ENCODE measurements at regions not wholly inside any gene's neighbourhood (a gene's known extent, or its start where the extent isn't known, plus 50 kb on each side); places are given as distances from the start of the nearest gene placed in this dataset.
A peak's percentile ranks its signal among the peaks of the same experiment; 100 is the strongest.

DNA sequence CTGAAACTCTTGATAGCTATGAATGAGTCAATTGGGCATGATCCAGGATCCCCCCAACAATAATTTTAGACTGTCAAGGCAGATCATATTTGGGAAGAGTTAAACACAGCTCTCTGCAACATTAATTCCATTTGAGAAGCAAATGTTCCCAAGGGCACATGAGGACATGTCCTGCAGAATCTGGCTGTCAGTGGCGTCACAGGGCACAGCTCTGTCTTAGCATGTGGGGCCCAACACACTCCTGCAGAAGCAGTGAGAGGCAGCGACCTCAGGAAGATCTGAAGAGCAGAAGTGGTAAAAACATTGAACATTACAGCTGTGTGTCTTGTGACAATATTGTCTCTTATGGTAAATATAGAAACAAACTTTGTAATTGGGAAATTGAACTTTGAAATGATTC is 197.1 kb upstream of the PBX1 start:
- no peak overlapping the region for H3K4me3 ChIP-seq (replicated peaks; ENCODE audit: low read depth, low read length)
- TF ChIP-seq, protein P1, sequence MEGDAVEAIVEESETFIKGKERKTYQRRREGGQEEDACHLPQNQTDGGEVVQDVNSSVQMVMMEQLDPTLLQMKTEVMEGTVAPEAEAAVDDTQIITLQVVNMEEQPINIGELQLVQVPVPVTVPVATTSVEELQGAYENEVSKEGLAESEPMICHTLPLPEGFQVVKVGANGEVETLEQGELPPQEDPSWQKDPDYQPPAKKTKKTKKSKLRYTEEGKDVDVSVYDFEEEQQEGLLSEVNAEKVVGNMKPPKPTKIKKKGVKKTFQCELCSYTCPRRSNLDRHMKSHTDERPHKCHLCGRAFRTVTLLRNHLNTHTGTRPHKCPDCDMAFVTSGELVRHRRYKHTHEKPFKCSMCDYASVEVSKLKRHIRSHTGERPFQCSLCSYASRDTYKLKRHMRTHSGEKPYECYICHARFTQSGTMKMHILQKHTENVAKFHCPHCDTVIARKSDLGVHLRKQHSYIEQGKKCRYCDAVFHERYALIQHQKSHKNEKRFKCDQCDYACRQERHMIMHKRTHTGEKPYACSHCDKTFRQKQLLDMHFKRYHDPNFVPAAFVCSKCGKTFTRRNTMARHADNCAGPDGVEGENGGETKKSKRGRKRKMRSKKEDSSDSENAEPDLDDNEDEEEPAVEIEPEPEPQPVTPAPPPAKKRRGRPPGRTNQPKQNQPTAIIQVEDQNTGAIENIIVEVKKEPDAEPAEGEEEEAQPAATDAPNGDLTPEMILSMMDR (IDR thresholded peaks at IDR 0.05; ENCODE audit: low read depth, low read length, missing control alignments), result no peak
- DNase-seq (ENCODE audit: extremely low read depth, low read depth), result no peak

DNA sequence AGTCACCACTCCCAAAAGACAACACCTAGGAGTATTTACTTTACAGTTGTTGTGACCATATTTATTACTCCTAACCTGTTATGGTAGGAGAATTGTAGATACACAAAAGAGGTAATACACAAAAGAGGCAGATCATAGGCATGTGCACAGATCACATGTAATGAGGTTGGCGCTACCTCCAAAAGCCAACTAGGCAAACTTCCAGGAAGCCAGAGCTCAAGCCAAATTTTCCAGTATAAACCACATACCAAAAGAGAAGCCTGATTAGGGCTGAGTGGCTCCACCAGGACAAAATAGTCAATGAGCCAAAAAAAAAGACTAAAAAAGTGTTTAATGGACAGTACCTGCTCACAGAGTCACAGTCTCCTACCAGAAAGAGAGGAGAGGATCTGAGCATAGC is 195.0 kb upstream of the PBX1 start:
- no peak for DNase-seq (ENCODE audit: extremely low read depth, low read depth)
- TF ChIP-seq, protein P1 (IDR thresholded peaks at IDR 0.05; ENCODE audit: low read depth, low read length, missing control alignments), result no peak
- H3K4me3 ChIP-seq (replicated peaks; ENCODE audit: low read depth, low read length), result no peak overlapping the region

DNA sequence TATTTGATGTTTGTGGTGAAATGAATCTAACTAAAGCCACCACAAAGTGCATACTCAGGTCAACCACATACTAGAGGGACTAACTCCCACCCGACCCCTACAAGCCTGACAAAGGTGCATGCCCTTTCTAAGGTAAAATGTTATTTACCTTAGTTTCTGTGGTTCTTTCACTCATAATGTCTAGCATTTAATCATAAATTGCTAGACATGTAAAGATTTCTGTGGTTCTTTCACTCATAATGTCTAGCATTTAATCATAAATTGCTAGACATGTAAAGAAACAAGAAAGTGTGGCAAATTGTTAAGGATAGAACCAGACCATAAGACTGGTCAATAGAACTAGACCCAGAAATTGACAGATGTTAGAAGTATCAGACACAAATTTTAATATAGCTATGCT is 193.0 kb upstream of the PBX1 start:
- no peak for DNase-seq (ENCODE audit: extremely low read depth, low read depth)
- TF ChIP-seq, protein P1 (IDR thresholded peaks at IDR 0.05; ENCODE audit: low read depth, low read length, missing control alignments), result no peak
- no peak overlapping the region for H3K4me3 ChIP-seq (replicated peaks; ENCODE audit: low read depth, low read length)

DNA sequence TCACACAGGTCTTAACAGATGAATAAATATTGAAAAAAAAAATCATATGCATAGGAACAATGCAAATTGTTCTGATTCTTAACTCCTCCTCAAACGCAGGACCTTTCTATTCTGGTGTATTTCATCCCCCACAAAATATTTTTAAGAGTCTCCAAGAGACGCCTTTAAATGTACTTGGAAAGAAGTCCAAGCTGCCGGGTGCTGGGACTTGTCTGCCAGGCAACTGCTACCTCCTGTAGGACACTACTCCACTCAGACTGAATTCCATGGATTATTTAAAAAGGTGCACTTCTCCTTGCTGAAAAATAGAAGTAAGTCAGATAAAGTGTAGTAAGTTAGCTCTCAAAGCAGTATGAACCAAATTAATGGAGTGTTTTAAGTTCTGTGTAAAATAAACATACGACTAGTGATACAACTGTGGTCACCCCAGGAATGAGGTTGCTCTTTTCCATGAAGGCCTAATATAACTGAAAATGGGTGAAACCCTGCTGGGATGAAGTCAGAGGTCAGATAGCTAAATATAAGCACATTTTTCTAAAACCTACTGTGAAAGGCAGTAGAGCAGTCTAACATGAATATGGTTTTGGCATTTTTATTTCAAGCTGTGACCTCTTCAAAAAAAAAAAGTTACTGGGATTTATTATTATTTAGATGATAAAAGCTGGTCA is 189.2 kb upstream of the PBX1 start:
- peak; percentile 2 for DNase-seq (ENCODE audit: extremely low read depth, low read depth)
- TF ChIP-seq, protein P1 (IDR thresholded peaks at IDR 0.05; ENCODE audit: low read depth, low read length, missing control alignments), result no peak
- no peak overlapping the region for H3K4me3 ChIP-seq (replicated peaks; ENCODE audit: low read depth, low read length)

DNA sequence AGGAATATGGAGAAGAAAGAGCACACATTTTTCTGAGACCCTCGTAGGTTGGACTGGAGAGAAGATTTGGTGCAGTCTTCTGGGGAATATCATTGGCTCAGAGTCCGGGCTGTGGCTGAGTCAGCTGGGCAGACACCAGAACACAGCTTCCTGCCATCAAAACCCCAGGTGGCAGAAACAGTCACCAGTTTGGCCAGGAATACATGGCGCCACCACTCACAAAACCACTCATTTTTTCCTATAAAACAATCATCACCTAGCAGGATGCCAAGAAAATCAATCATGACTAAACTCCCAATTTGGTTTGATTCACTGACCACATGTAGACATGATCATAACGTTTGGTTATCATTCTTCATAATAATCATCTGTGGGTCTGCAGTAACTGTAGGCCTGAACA is 178.1 kb upstream of the PBX1 start:
- TF ChIP-seq, protein P1 (IDR thresholded peaks at IDR 0.05; ENCODE audit: low read depth, low read length, missing control alignments), result no peak
- peak; percentile 17 for DNase-seq (ENCODE audit: extremely low read depth, low read depth)

DNA sequence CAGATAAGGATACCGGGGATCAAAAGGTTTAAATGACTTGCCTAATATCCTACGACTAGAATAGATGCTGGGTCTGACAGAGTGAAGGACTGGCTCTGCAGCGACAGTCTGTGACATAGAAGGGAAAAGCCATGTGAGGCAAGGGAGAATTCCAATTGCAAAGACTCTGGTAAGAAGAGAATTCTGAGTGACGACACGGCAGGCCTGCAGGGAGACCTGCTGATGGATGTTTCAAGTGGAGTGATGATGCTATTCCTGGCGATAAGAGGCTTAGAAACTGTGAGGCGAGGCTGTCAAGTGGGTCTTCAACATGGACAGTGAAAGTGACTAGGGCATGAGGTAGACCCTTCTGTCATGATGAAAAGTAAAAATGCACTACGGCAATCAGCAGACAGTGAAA is 176.6 kb upstream of the PBX1 start:
- no peak overlapping the region for H3K4me3 ChIP-seq (replicated peaks; ENCODE audit: low read depth, low read length)
- TF ChIP-seq, protein P1 (IDR thresholded peaks at IDR 0.05; ENCODE audit: low read depth, low read length, missing control alignments), result no peak
- no peak for DNase-seq (ENCODE audit: extremely low read depth, low read depth)

More for the DNA sequence above, 178.1 kb upstream of the PBX1 start:
- H3K4me3 ChIP-seq (replicated peaks; ENCODE audit: low read depth, low read length), result no peak overlapping the region

DNA sequence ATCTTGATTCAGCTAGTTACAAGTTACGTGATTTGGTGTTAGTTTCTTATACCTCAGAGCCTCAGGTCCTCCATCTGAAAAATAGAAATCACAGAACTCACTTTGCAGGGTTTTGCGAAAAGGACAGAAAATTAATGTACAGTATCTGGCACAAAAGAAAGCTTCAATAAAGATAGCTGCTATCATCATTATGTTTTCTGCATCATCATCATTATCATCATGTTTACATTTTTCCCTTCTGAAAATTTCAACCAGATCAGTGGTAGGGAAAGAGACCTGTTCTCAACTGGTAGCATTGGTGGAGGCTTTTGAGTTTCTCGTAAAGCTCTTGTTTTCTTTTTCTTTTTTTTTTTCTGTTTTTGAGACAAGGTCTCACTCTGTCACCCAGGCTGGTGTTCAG is 174.7 kb upstream of the PBX1 start:
- TF ChIP-seq, protein P1 (IDR thresholded peaks at IDR 0.05; ENCODE audit: low read depth, low read length, missing control alignments), result no peak
- no peak overlapping the region for H3K4me3 ChIP-seq (replicated peaks; ENCODE audit: low read depth, low read length)
- no peak for DNase-seq (ENCODE audit: extremely low read depth, low read depth)
